Stimulated activated naive CD4-positive, alpha-beta T cell treated with Interleukin-2 at 50 U/mL for 16 hours (primary cell): ENCODE measurements at regions not wholly inside any gene's neighbourhood (a gene's known extent, or its start where the extent isn't known, plus 50 kb on each side); places are given as distances from the start of the nearest gene placed in this dataset.
"Not testable (repeated sequence)": the region's sequence is repeated elsewhere in the genome, so short reads cannot be mapped to it uniquely, and the experiment has no call there.

Experiments
- DNase-seq: peaks from one replicate; lab custom pipeline; 2025; lab: John Stamatoyannopoulos, UW

DNA sequence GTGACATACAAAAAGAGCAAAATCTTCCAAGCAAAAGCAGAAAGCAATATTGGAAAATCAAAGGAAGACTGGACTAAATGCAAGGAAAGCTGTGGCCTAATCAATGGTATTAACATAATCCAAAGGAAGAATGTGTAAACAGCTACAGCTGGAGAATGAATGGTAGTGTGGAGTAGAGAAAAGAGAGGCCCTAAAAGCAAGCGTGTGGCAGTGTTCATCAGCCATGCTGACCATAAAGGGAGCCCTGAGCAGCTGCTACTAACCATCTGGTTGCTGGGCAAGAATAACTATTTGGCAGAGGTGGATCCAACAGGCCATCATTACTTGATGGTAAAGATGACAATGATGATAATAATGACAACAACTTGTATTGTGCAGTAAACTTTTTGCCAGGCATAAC lies 148.5 kb upstream of the BEND6 start:
- no peak for DNase-seq

DNA sequence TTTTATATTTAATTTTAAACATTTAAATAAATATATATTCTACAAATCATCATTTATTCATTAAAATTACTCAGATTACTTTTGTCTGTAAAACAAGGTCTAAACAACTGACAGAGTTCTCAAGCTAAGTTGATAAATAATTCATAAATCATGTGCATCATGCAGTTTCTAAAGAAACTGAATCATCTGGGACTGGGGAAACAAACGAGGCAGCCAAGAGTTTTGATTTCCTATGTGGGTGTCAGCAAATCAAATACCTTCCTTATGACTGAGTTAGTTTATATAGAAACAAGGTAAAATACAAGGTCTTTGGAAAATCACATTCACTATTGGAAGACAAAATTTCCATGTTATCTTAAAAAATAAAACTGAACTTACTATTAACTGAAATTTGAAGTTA lies 149.9 kb upstream of the BEND6 start:
- DNase-seq = no peak

DNA sequence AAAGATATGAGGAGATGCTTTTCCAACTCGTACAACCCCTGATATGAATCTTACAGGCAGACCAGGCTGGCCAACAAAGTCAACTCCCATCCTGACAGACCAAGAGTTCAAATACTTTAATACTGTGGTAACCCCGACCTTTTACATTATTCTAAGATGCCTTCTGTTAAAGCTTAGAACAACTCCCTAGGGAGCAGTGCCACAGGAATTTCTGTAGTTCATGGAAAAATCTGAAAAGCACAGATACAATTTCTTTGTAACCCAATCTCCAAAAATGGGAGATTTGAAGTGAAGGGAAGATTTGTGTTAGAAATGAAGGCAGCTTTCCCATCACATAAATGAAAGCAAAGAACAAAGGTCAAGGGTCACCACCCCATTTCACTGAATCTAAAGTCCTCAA lies 151.3 kb upstream of the BEND6 start:
- no peak for DNase-seq

DNA sequence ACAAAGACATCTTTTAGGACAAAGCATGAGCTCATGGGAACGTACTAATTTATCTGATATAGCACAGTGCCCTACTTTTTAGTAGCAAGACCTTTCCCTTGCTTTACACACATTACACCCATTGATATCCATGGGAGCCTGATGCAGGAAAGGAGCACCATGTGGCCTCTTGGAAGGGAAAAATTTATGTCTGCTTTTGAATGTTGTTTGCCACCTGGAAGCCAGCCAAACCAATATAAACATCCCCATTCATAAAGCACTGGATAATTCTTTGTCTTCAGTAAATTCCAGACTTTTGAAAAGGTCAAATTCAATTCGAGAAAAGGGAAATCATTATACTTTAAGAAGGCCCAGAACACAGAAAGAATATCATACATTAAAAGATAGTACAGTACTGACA lies 152.3 kb upstream of the BEND6 start:
- no peak for DNase-seq

DNA sequence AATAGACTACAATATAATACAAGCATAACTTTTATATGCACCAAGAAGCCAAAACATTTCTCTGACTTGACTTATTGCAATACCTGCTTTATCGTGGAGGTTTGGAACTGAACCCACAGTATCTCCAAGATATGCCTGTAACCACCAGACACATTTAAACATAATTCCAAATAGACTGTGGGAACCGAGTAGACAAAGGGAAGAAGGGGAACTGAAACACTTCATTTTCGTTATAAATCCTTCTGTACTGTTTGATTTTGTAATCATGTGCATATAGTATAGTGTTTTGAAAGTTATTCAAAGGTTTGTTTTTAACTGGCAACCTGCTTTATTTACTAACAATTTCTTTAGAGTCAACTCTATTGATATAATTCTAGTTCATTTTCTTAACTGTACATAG lies 154.9 kb upstream of the BEND6 start:
- DNase-seq = no peak

DNA sequence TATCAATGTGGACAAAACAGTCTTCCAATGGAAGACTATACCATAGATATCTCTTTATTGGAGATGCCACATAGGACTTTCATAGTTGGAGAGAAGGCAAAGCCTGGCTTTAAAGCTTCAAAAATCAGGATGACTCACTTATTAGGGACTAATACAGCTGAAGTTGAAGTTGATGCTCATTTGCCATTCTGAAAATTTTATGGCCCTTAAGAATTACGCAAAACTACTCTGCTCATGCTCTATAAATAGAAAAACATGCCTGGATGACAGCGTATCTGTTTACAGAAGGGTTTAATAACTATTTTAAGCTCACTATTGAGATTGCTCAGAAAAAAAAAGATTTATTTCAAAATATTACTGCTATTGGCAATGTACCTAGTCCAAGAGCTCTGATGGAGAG lies 155.5 kb upstream of the DST start:
- DNase-seq = no peak

DNA sequence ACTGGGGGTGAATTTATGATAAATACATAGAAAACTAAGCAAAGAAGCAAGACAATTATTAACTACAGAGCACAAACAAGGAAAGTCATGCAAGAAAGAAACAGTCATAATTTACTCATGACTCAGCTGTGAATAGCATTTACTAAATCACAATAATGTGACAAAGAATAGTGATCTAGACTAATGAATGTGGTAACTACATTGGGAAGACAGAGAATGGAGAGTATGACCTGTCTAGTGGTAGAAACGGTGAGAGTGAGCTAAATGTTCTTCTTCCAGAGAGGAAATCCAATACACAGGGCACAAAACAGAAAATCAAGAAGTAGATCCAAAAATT lies 153.5 kb upstream of the DST start:
- DNase-seq = no peak

DNA sequence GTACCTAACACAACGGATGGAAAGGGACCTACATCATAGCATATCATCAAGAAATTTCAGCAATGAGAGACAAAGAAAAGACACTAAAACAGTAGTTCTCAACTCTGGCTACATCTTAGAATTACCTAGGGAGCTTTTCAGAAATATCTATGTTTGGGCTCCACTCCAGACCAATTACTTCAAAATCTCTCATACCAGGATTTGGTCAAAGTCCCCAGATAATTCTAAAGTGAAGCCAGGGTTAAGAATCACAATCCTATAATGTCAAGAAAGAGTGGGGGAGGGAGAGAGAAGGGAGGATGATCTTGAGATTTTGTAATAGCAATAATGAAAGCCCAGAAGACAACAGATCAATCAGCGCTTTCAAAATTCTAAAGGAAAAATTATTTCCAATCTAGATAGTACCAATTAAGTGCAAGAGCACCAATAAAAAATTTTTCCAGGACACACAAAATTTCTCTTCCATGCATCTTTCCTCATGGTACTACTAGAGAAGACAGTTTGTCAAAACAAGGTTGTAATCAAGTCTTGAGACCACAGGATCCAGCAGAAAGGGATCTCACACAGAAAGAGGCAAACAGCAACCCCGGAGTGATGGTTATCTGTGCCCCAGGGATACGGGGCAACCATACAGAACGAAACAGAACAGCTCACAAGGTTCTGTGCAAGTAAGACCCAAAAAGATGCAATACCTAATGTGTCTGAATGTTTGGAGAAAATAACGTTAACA lies 152.9 kb upstream of the DST start:
- no peak for DNase-seq

DNA sequence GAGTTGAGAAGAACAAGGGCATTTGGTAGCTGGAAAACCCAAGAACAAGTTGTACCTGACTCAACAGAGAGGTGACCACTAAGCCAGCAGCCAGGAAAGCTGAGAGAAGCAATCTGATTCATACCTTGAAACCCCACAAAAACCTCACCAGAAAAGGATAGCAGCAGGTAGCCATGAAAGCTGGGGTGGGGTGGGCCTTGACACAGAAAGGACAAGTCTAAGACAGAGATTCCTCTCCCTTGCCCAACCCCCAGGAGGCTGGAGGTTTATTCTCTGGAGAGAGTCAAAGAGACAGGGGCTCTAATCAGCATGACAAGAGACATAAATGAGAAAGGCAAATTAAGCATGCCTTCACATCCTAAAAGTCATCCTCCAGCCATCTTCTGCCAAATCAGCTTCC lies 151.7 kb upstream of the DST start:
- no peak for DNase-seq

DNA sequence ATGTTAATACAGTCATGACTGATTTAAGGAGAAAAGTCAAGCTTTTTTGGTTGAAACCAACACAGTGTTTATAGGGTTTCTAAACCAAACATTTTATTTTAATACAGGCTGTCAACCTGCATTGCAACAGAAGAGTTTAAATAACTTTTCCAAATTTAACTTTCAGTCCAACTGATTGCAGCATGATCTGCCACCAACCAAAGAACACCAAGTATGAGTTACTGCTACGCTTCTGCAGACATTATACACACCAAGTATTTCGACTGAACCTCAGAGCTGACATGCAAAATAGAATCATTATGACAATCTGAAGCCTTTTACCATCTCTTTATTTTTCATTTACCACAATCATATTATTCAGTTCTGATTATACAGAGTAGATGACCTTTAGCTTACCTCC lies 151.2 kb upstream of the DST start:
- DNase-seq = no peak

DNA sequence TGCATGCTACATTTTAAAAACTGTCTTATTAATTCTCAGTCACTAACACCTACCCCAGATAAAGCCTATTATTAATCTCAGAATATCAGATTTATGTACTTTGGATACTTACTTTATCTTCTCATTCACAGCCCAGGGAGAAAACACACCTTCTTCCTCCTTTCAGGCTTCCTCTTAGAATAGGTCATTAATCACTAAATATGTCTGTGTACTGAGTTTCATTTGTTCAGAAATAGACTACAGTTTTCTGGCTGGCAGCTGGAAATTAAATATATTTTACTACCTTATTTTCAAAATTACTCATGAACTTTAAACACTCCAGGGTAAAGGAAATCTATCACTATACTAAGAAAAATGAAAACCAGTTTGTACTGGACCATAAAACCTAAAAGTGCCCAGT lies 147.7 kb upstream of the DST start:
- no peak for DNase-seq

DNA sequence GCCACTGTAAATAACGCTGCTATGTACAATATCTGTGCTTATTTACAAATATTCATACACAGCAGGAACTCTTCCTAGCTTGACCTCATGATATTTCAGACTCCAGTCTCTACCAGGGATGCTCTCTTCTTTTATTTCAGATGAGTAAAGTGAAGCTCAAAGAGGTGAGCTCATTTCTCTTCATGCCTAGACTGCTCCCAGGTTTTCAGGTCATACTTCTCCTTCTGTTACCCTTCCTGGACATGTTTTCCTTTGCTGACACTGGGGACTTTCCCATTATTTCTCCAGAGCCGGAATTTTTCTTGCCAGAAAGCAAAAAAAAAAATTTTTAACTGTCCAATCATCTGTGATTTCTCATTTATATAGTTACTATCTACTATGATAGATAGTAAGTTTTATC lies 147.2 kb upstream of the DST start:
- no peak for DNase-seq

DNA sequence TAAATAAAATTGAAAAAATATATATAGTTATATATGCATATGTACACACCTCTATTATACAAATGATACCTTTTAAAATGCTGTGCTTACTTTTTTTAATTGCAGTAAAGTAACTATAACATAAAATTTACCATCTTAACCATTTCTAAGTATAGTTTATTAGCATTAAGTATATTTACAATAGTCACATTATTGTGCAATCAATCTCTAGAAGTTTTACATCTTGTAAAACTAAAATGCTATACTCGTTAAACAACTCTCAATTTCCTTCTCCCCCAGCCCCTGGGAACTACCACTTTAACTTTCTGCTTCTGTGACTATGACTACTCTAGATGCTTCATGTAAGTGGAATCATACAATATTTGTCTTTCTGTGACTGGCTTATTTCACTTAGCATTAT lies 146.7 kb upstream of the DST start:
- no peak for DNase-seq

DNA sequence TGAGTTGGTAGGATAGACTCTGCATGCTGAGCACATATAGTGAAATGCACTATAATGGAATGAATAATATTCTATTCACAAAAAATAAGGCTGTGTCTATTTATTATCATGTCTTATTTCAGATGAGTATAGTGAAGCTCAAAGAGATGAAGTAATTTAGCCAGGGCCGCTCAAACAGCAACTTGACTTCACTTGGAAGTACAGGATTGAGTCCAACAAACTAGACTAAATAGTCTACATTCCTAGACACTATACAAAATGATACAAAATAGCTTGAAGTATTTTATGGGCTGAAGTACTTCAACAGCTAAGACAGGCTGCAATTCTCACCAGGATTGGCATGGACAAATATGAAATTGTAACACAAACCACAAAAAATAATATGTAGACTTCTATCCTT lies 144.5 kb upstream of the DST start:
- DNase-seq = no peak

DNA sequence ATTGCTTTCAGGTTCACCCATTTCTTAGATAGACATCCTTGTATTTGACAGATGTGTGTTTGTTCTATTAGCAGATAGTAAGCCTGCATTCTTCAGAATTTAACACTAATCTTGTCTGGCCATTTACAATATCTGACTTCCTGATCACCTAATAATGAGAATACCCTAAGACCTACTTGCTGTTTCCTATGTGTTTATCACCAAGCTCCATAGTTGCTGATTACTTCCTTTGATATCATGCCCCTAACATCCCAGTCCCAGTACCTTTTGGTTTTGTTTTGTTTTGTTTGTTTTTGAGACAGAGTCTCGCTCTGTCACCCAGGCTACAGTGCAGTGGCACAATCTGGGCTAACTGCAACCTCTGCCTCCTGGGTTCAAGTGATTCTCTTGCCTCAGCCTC lies 143.6 kb upstream of the DST start:
- no peak for DNase-seq

DNA sequence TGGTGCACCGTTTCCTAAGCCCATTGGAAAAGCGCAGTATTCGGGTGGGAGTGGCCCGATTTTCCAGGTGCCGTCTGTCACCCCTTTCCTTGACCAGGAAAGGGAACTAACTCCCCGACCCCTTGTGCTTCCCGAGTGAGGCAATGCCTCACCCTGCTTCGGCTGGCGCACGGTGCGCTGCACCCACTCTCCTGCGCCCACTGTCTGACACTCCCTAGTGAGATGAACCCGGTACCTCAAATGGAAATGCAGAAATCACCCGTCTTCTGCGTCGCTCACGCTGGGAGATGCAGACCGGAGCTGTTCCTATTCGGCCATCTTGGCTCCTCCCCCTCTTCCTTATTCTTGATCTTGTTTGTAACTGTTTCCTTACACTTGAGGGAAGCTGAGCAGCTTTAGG lies 142.8 kb upstream of the DST start:
- not testable (repeated sequence) for DNase-seq

DNA sequence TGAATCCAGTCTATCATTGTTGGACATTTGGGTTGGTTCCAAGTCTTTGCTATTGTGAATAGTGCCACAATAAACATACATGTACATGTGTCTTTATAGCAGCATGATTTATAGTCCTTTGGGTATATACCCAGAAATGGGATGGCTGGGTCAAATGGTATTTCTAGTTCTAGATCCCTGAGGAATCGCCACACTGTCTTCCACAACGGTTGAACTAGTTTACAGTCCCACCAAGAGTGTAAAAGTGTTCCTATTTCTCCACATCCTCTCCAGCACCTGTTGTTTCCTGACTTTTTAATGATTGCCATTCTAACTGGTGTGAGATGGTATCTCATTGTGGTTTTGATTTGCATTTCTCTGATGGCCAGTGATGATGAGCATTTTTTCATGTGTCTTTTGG lies 137.4 kb upstream of the DST start:
- not testable (repeated sequence) for DNase-seq

DNA sequence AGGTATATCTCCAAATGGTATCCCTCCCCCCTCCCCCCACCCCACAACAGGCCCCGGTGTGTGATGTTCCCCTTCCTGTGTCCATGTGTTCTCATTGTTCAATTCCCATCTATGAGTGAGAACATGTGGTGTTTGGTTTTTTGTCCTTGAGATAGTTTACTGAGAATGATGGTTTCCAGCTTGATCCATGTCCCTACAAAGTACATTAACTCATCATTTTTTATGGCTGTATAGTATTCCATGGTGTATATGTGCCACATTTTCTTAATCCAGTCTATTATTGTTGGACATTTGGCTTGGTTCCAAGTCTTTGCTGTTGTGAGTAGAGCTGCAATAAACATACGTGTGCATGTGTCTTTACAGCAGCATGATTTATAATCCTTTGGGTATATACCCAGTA lies 135.8 kb upstream of the DST start:
- not testable (repeated sequence) for DNase-seq

DNA sequence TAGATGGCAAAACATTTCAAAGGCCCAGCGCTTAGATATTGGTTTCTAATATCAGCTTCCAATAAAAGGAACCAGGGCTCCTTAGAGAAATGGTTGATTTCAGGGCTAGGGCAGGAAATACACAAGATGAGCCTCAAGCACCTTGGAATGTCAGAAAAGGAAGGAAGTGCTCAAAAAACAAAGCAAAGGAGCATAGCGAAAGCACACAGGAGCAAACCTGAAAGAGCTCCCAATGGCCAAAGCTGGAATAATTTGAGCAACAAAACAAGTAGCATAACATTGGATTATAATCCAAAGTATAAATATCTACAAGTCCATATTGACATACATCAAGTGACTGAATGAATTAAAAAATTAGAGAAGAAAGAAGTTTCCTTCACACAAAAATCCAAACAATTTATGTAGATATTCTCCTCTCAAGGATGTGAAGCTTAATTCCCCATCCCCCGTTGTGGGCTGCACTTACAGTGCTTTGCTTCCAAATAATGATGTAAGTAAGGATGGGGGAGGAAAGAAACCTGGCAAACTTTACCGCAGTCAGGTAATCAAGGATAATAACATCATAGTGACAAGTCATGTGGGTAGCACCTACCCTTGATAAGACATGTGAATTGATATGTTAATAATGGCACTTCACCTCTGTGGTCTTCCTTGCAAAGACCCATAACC lies 132.9 kb upstream of the DST start:
- no peak for DNase-seq

DNA sequence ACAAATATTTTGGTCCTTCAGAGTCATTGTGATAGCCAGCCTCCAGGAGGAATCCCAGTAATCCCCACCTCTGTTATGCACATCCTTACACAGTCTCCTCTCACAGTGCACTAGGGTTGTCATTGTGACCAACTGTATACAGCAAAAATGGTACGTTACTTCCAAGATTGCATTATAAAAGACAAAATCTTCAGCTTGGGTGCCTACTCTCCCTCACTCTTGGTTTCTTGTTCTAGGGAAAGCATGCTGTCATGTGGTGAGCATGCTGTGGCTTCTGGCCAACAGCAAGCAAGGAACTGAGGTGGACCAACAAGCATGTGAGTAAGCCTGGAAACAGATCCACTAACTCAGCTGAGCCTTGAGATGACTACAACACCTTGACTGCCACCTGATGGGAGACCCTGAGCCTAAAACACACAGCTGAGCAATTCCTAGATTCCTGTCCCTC lies 130.1 kb upstream of the DST start:
- DNase-seq = no peak

DNA sequence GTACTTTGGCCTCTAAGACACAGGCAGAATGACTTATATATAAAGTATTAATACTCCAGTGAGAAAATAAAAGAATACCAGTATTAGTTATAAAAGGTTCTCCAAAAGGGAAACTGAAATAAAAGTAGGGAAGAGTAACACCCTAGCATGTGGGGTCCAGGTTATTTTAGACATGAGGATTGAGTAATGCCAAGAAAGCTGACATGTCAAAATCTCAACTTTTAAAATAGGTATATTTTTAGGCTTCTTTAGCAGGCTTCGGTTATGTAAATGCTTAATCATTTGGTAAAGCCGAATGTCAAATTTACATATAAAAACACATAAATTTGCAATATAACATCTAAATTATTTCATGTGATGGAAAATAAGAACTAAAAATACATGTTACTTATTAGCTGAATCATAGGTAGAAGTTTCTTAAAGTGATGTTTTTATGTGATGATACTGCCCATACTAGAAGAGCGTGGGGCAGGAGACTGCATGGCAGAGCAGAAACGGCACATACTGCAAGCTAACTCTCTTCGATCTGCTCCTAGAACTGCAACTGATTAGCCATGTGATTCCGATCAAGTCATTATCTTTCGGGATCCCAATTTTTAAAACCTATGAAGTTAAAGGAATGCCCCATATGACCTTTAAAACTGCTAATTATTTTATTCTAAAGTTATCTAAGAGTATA lies 129.4 kb upstream of the DST start:
- no peak for DNase-seq

DNA sequence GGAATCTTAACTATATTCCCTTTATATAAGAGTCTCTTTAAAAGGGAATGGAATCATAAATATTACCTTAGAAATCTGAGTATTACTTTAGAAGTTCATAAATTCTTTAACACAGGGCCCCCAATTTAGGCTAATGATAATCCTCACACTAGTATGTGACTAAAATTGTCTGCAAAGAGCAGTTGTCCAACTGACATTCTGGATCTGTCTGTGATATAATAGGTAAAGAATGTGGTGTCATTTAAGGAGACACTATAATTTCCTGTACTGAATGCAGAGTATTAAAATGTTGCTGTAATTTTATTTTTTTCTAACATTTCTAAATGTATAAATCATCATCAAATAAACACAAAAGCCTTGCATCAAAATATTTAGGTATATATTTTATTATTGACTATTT lies 128.5 kb upstream of the DST start:
- no peak for DNase-seq

DNA sequence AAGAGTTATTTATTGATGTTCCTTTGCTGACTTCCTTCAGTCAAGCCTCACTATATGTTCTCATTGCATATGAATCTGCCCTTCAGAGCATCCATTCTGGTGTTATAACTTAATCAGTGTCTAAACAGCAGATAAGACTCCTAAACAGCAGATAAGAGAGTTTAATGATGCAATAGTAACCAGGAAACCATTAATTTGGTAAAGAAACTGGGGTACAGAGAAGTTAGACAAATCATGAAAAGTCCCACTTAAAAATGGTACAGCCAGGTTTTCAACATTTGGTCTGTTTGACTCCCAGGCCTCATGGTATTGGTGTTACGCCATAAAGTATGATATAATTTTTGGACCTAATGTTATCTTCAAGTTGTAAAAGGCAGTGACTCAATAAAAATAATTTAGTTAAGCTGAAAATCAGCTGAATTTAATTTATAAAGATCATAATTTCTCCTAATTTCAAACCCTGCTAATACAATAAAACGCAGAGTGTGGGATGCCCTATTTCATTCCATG lies 127.4 kb upstream of the DST start:
- no peak for DNase-seq
